Midbrain (tissue), 1 donor: ENCODE measurements at regions not wholly inside any gene's neighbourhood (a gene's known extent, or its start where the extent isn't known, plus 50 kb on each side); places are given as distances from the start of the nearest gene placed in this dataset.
A peak's percentile ranks its signal among the peaks of the same experiment; 100 is the strongest.
"Not testable (repeated sequence)": the region's sequence is repeated elsewhere in the genome, so short reads cannot be mapped to it uniquely, and the experiment has no call there.

Experiments
- DNase-seq: peaks from one replicate; lab custom pipeline; 2025; lab: John Stamatoyannopoulos, UW

DNA sequence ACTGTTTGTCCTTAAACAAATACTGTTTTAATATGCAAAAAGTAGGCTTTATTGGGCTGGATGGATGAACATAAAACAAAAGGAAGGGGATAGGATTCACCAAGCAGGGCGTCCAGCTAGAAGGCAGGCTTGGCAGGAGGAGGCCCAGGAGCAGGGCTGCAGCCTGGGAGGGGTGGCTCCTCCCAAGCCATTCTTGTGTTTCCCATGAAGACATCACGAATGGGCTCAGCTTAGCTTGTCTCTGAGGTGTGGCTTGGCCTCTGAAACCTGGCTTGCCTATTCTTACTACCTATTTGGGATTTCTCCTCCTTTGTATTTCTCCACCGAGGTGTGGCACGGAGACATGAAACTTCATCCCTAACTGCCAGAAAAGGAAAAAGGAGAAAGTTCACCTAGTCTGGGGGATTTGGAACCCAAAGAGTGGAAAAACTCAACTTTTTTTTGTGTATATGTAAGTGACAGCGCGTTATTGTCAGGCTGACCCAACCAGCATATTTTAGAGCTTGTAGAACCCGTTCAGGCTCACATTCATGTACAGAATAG lies 481.9 kb upstream of the SPRED2 start:
- no peak for DNase-seq

DNA sequence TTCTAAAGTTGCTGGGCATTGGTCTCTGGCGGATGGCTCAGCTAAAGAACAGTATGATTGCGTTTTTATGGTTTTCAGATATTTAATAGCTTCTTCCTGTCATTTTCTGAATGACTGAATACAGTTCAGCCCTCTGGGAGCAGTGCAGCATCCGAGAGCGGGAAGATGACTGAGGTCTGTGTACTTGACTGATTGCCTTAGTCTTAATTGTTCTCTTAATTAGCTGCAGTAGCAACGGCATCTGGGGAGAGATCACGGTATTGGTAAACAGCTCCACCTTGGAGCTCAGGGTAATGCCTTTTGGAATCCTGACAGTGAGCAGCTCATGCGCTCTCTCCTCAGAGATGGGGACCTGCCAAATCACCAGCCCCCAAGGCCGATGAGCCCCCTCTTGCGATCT lies 481.4 kb upstream of the SPRED2 start:
- DNase-seq, result no peak

DNA sequence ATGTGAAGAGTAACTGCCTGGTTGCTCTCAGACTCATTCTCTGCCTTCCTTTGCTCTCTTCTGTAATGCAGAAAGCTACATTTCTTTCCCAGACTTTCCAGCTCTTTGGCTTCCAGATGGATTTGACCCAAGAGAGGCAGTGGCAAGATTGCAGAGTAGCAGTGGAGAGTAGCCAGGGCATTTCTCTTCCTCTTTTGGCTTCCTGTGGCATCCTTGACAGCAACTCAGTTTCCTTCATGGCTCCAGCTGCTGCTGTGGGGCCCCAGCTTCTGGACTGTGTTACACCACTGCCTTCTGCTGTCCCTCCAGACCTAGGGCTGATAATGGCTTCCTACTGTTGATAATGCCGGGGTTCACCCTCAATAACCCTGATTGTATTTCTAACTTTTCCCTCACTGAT lies 469.4 kb upstream of the SPRED2 start:
- DNase-seq, result peak; percentile 1

DNA sequence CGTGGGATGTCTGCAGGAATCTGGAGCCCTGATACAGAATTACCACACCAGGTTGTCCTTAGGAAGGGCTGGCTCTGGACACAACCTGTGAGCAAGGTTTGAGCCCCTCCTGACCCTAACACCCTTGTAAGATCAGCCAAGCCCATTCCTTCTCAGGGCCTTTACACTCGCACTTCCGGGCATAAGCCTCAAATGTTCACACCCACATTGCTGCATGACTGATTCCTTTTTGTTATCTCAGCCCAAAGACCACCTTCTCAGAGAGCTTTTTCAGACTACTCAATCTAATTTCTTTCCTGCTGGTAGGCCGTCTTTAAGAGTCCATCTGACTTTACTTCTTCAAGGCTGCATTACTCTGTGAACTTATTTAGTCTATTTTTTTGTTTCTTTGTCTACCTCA lies 464.0 kb upstream of the SPRED2 start:
- DNase-seq, result no peak

DNA sequence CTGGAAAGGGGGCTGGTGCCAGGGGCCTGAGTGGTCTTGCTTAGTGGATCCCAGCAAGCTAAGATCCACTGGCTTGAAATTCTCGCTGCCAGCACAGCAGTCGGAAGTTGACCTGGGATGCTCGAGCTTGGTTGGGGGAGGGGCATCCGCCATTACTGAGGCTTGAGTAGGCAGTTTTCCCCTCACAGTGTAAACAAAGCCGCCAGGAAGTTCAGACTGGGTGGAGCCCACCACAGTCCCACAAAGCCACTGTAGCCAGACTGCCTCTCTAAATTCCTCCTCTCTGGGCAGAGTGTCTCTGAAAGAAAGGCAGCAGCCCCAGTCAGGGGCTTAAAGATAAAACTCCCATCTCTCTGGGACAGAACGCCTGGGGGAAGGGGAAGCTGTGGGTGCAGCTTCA lies 457.7 kb upstream of the SPRED2 start:
- not testable (repeated sequence) for DNase-seq

DNA sequence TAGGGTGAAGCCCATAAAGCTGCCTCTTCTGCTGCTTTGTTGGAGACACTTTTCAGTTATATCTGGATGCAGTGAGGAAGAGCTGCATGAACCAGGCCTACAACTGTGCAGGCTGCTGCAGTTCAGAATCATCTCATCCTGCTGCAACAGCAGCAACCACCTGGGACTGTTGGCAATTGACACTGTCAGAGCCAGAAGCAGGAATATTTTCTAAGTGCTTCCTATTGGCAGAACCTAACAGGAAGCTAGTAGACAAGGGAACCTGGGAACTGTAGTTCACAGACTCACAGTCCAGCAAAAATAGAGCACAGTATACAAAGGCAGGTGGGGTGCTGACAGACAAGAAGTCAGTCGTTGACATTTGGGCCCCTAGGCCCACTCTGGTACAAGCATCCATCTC lies 452.9 kb upstream of the SPRED2 start:
- DNase-seq, result no peak

DNA sequence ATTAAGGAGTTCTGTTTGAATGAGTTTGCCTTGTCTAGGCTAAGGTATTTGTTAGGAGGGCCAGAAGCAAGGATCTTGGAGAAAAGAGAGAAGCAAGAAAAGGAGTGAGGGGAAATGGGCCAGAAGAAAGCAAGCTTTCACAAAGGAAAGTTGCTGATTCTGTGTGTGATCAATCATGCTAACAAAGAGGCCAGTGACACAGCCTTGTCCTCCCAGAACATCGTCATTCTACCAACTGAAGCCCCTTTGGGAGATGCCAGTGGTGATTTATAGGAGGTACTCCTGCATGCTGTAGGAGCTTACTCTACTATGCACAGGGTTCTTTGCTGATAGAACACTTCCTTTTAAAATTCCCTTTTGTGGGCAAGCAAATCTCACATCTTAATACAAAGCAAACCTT lies 449.2 kb upstream of the SPRED2 start:
- DNase-seq, result no peak

DNA sequence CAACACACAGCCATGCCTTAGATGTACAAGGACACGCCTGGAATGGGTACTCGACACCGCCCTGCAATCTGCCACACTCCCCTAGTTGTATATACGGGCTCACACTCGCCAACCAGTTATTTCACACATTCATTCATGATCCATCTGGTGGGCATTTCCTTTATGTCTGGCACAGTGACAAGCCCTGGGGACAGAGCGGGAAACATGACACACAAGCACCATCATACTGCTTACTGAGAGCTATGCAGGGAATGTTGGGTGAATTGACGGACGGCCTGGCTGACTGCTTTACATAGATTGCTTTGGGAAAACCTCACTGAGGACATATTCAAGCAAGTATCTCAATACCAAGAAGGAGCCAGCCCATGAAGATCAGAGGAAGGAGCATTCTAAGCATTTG lies 448.0 kb upstream of the SPRED2 start:
- DNase-seq, result no peak

DNA sequence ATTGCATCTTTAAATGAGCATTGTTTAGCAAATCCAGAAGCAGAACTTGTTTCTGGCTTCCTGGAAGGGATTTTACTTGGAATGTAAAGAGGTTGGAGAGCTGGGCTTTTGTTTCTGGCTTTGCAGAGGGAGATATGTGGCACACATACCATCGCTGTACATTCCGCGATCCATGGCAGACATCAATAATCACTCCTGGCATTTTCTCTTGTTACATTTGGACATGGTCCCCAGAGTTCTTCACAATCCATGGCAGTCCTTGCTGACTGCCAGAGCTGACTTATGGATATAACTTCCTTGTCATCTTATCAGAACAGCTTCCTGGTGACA lies 445.6 kb upstream of the SPRED2 start:
- DNase-seq, result no peak

DNA sequence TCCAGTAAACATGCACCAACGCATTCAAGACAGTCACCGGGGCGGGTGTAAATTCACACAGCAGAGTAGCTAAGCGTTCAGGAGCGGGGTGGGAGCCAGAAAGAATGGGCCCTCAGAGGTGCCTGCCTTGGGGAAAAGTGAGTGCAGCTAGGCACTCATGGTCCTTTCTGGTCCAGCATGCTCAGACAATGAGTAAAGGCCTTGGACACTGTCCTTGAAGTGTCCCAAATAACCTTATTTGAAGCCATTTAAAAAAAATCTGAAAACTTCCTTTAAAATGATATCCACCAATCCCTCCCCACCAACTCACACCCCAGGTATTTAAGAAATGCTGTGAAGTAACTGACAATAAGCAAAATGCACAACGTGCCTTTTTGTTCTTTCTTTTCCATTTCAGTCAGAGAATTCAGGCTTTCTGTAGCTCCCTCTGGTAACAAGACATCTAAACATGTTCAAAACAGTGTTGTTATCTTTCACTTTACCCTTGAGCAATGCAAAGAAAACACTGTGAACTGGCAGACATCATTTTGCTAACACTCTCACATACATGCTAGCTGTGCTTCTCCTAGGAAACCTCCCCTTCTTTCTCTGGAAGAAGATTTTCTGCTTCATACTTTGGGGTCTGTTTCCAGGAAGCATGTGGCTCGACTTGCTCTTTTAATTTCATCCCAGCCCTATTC lies 445.1 kb upstream of the SPRED2 start:
- DNase-seq, result no peak

DNA sequence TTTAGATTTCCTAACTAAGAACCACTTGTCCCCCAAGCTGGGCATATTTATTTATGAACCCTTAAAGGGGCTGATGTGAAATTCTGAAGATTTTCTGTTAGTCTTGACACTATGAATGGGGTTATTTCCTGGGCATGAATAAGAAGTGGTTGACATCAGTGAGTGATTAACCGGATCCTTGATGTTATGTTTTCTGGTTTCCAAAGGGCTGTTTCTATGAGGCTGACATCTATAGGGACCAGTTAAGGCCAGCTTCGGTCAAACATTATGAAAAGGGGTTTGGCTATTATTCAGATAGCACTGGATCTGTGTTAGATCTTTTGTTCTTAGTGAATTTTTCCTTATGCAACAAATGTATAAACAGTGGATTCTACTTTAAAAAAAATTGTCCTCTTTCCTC lies 443.7 kb upstream of the SPRED2 start:
- no peak for DNase-seq

DNA sequence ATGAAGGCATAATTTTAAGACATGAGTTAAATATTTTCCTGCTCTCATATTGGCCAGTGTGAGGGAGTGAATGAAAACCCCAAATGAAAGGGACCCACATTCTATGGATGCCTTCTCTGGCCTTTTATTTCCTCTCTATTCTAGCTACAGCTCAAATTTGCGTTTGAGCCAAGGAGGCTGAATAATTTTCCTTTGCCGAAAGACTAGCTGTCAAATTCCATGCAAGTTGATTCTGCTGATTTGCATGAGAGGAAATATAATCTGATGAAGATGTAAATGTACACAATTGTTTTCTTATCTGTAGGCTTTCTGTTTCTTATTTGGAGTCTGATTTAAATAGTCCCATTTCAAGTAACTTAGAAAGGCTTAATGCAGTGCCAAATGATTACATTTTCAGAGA lies 438.4 kb upstream of the SPRED2 start:
- DNase-seq, result no peak

DNA sequence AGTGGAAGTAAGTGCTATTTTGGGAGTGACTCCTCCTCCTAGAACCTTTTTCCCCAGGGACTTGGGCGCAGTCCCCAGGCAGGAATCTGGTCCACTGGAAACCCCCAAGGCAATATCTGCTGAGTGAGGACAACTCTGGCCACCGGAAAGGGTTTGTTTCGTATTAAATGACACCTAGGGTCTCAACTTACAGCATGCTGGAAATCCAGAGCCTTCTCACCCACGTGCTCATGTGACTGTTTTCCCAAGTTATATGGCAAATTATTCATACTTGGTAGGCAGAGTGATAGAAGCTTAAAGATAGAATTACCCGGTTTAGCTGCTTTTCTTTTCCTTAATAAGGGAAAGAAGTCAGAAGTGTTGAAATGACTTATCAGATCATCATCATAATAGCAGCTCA lies 436.9 kb upstream of the SPRED2 start:
- DNase-seq, result no peak

DNA sequence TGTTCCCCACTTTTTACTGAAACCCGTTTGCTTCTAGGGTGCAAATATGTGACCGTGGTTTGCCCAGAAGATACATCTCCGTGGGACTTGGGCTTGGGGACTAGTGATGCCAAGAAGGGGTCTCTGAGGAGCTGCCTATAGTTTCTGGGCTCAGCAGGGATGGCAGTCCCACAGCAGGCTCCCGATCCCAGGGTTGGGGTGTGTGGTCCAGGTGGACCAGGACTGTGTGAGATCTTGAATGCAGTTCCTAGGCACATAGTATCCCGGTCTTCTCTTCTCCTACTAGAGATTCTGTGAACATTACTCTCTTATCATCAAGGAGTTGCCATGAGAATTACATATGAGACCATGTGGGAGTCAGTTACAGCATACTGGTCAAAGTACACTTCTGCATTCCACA lies 435.8 kb upstream of the SPRED2 start:
- DNase-seq, result no peak

DNA sequence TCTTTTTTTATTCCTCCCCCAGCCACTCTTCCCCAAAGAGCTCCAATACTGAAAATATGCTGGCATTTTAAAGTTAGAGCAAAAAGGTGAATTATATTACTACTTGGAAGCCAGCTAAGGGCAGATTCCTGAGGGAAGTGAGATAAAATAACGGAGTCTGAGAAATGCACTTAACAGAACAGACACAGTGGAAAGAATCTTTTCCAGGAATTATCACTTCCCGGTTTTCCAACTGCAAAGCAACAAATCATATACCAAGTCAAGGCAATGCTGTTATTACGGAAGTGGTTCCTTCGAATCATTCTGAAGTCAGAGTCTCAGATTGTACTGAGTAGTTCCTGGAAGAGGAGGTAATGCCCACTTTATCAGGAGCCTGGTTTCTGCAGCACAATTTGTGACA lies 435.0 kb upstream of the SPRED2 start:
- no peak for DNase-seq

DNA sequence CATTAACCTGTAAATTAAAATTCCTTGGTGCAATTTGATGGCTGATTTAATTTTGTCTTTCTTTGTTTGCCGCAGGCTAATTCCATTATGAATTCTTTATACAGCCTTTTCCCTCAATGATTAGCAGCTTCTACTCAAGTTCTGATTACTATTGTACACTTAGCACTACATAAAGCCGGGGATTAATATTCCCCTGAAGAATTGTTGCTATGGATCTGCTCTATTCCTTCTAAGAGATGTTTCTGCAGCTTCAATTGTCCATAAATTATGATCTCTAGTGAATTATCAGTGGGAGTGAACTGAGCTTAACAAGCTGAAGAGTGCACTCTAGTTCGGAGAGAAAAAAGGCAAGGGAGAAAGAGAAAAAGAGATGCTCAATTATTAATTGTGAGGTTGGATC lies 433.7 kb upstream of the SPRED2 start:
- DNase-seq, result no peak

DNA sequence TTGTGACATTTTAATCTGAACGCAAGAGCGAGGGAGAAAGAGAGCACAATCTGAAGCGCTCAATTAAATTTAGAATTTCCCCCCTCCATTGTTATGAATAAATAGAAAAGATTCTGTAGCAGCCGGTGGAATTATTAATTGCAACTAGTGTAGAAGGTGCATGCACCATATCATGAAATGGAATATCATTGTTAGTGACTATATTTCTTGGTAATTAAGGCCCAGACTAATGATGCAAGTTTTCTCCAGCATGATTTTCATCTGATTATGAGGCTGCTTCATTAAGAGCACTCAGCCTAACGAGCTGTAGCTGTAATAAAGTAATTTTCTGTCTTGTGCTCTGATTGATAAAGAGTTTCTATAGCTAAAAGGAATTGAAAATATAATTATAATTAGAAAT lies 432.2 kb upstream of the SPRED2 start:
- DNase-seq, result no peak

DNA sequence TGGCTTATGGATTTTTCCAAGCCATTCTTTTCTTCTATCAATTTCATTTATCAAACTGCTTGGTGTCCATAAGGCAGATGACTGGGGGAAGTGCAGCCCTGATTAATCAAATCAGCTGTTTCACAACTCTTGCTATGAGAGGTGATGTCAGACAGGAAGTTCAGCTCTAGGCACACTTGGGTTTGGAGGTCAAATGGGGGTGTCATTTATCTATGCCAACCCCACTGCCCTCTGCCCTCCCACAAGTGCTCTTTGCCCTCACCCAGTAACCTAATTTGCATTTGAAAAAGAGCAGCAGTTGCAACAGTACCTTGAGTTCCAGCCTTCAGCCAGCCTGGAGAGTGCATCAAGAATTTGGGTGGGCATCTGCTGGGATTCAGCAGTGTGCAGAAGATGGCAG lies 431.3 kb upstream of the SPRED2 start:
- DNase-seq, result no peak

DNA sequence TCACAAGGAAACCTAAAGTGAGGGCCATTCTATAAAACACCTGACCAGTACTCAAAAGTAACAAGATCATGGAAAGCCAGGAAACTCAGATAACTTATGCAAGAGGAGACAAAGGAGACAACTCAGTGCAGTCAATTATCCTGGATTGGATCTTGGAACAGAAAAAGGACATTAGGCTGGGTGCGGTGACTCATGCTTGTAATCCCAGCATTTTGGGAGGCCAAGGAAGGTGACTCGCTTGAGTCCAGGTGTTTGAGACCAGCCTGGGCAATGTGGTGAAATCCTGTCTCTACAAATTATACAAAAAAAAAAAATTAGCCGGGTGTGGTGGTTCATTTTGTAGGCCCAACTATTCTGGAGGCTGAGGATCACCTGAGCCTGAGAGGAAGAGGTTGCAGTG lies 424.5 kb upstream of the SPRED2 start:
- DNase-seq, result no peak

DNA sequence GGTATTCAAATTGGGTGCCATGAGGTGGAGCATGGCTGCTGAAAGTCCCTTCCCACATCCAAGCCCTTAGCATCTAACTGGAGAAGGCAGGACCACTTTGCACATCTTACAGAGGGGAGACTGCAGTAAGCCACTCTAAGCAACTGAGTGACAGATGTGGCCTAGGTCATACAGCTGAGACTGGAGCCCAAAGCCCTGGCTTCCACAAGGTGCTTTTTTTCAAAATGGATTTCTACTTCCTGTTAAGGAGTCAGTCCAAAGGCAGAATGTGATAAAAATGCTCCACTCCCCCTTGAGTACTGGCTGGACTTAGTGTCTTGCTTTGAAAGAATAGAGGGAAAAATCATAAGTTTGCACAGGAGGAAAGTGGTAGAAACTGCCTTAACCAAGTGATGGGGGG lies 424.0 kb upstream of the SPRED2 start:
- no peak for DNase-seq

DNA sequence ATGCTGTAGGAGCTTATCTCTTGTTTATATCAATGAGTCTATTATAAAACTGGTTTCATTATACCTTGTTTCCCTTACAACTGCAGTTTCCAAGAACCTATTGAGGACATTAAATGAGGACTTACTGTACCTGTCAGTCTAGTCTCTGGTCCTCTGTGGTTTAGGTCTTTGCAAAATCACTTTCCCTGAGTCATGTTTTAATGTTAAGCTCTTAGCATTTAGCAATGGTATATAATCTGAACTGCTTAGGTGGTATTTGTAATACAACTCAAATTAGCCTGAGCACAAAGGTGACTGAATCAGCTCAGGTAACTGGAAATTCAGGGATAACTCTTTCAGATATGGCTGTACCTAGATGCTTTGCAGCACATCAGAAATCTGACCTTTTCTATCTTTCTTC lies 418.3 kb upstream of the SPRED2 start:
- no peak for DNase-seq

DNA sequence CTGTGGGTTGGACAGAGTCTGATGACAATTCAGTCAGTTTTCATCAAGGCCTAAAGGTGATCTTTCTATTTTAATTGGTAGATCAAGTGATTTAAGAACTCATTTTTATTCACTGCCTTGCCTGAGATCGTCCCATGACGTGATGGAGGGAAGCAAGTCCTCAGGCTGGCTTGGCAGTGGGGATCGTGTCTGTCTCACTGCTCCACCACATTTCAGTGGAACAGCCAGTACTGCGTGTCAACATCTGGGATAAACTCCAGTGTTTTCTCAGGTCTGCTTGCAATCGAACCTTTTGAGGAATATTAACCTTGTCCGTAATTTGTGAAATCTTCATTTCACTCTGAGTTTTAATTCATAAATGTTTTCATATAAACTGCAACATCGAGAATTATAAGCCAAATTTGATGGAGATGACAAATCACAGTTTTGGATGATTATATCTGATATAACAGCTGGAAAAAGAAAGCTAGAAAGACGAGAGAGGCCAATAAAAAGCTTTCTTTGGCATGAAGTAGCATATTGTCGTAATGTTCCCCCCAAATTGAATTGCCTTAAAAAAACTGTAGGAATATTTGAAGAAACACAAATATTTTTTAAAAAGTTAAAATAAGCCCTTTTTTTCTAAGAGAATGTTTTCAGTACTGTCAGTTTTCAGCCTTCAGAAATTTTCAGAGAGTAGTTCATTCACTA lies 414.7 kb upstream of the SPRED2 start:
- peak; percentile 8 for DNase-seq

DNA sequence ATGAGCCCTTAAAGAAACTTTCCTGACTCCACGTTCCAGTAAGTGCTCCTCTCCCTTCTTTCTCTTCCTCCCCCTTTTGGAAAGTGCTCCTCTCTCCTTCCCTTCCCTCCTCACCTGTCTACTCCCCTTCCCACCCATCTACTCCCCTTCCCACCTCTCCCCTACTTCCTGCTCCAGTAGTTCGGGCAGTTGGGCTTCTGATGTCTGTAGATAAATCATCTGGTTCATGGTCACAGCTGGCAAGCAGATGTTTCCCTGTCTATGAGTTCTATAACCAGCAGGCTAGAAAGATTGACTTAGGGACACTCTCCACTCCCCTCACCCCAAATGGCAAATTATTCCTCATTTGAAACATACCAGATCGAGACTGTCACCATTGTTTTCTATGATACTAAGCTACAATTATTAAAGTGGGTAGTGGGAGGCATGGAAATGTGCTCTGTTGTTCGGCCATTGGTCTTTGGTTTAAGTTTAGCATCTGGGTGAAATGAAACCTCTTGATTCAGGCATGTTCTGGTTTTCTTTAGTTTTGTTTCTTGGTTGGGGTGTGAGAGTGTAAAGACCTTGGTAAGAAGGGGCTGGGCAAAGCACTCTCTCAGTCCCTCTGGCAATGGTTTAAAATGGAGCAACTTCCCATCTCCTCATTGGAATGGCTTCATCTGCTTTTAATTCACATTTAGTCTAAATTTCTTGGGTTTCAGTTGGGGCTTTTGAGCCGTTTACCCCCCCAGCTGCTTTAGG lies 413.2 kb upstream of the SPRED2 start:
- no peak for DNase-seq
